Psoas muscle (tissue), 7 donors: ENCODE measurements at regions not wholly inside any gene's neighbourhood (a gene's known extent, or its start where the extent isn't known, plus 50 kb on each side); places are given as distances from the start of the nearest gene placed in this dataset.

ENCODE experiments used
- ATAC-seq, 4 donors: fragments of 200-7000 bp; cut with Tn5 transposase; one replicate each; pipeline ENCODE4 v1.9.1; 2020; ENCODE audit warnings: moderate library complexity in 3 of 4, mild to moderate bottlenecking in 2 of 4
- DNase-seq, 2 donors: peaks; one replicate each; pipeline ENCODE4 v3.0.0-alpha.2; 2020
- H3K27ac ChIP-seq: fragments of 200-600 bp; one replicate; pipeline ENCODE4 v1.8.0; 2022
- H3K27me3 ChIP-seq, 3 donors: fragments of 200-600 bp in 1 of 3; one replicate each; pipeline versions ENCODE4 v1.6.1 to v1.8.0; 2013 to 2022; ENCODE audit warnings: low read length in 2 of 3, mild to moderate bottlenecking in 2 of 3, moderate library complexity in 1 of 3; ENCODE audit not compliant: insufficient read depth in 3 of 3
- H3K36me3 ChIP-seq, 2 donors: fragments of 200-600 bp in 1 of 2; one replicate each; pipeline versions ENCODE4 v1.6.1 to v1.8.0; 2013 to 2022; ENCODE audit warnings: low read depth in 1 of 2, mild to moderate bottlenecking in 1 of 2, moderate library complexity in 1 of 2; ENCODE audit not compliant: insufficient read depth in 1 of 2
- H3K4me1 ChIP-seq: fragments of 200-600 bp; one replicate; pipeline ENCODE4 v1.8.0; 2022
- H3K4me3 ChIP-seq: fragments of 200-600 bp; one replicate; pipeline ENCODE4 v1.8.0; 2022; ENCODE audit warnings: mild to moderate bottlenecking
- H3K9me3 ChIP-seq: fragments of 200-600 bp; one replicate; pipeline ENCODE4 v1.8.0; 2022
- WGBS, 3 donors: extraction: QIAGEN DNeasy Blood & Tissue Kit; methylation state at CpG; one replicate each; pipeline versions ENCODE4 v1.1.6 to v1.1.7; 2013; 5-methylcytosine and 5-hydroxymethylcytosine counted together
- intact Hi-C, 2 donors: fragments of 100-400 bp; cut with DNase I; formaldehyde crosslinking; loops; one replicate each; pipeline versions ENCODE4 v1.11.0 to v1.14.2; 2022
- TF ChIP-seq, protein P1 (sequence below): fragments of 200-600 bp; IDR thresholded peaks from one replicate; pipeline ENCODE4 v1.8.0; 2022; ENCODE audit warnings: antibody characterized with exemption
- donor health status: healthy with polysubstance abuse.
- donor health status: DM: no; HTN: no; CAD: no; lungs with moderate emphysema.
- donor health status: Bipolar disorder and iron deficiency.
- donor health status: healthy.
- donor health status: DM: yes; HTN: yes; CAD: no.
- donor health status: DM: no; HTN: no; CAD: no.
- donor health status: DM: yes; HTN: yes; CAD: no.

DNA sequence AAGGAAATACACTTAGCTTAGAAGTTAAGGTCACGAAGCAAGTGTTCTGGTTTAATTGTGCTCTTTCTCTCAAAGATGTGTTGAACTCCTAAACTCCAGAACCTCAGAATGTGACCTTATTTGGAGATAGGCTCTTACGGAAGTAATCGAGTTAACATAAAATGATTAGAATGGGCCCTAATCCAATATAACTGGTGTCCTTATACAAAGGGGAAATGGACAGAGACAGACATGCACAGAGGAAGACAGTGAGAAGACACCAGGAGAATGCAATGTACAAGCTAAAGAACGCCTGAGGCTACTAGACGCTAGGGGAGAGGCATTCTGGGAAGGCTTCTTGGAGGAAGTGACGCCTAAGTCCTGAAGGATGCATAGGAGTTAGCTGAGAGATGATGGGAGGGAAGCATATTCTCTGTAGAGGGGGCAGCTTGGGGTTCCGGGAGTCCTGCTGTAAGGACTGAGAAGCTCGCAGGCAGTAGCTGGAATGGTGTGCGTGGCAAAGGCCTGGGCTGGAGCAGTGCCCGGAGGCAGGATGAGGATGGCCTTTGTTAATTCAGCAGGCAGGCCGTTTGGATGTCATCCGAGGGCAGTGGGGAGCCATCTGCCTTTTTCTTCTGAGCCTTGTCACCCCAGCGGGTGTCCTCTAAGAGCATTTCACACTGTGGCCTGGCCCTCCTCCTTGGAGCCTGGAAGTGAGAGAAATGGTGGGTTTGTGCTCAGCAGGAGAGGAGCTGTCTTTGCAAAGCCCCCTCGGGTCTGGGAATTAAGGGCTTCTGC, 513.4 kb downstream of the SHQ1 start:
- H3K27me3 ChIP-seq: peaks cover 0 to 4% (median 3%) of the 10 kb centered on the region in 3 donors
- 66 to 81% (median 70%) methylated on average over 14 of the region's 14 CpGs for WGBS, 3 donors
- no peak for DNase-seq
- TF ChIP-seq, protein P1, sequence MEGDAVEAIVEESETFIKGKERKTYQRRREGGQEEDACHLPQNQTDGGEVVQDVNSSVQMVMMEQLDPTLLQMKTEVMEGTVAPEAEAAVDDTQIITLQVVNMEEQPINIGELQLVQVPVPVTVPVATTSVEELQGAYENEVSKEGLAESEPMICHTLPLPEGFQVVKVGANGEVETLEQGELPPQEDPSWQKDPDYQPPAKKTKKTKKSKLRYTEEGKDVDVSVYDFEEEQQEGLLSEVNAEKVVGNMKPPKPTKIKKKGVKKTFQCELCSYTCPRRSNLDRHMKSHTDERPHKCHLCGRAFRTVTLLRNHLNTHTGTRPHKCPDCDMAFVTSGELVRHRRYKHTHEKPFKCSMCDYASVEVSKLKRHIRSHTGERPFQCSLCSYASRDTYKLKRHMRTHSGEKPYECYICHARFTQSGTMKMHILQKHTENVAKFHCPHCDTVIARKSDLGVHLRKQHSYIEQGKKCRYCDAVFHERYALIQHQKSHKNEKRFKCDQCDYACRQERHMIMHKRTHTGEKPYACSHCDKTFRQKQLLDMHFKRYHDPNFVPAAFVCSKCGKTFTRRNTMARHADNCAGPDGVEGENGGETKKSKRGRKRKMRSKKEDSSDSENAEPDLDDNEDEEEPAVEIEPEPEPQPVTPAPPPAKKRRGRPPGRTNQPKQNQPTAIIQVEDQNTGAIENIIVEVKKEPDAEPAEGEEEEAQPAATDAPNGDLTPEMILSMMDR: no peak
- intact Hi-C loops: no loop called here
- no peak for ATAC-seq
- H3K36me3 ChIP-seq: no peaks in the 10 kb centered on the region
- no peak overlapping the region for H3K27ac ChIP-seq
- peaks cover 8% of the 10 kb centered on the region for H3K4me1 ChIP-seq
- no peak overlapping the region for H3K4me3 ChIP-seq
- no peaks in the 10 kb centered on the region for H3K9me3 ChIP-seq

DNA sequence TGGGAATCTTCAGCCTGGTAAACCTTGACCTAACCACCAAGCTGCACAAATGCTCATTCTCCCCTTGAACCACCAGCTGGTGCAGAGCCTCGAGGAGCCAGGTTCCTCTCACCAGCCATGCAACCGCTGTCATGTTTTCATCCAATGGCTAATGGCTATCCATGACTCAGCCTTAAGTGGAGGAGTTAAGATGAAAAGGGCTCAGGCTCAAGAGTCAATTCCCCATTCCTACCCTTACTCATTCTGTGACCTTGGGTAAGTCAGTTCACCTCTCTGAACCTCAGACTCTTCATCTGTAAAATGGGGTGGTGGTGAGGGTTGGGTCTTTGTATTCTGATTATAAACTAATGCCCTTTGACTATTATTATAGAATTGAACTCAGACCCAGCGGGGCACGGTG, 515.6 kb downstream of the SHQ1 start:
- ATAC-seq: no peak
- TF ChIP-seq, protein P1: no peak

DNA sequence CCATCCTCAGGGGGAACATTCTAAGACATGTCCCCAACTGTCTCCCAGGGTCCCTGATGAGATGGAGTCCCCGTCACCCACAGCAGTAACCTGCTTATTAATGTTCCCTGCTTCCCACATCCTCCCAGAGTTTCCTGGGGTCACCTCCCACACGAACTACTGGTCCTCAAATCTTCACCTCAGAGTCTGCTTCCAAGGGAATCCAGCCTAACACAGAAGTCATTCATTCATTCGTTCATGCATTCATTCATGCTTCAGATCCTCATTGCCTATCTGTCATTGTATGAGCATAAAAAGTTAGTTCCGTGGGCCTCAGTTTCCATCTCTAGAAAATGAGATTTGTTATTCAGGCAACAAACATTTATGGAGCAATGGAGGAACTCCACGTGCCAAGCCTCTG, 516.2 kb downstream of the SHQ1 start:
- Histone ChIP-seq H3K36me3 (no peaks in the 10 kb centered on the region), H3K9me3 (no peaks in the 10 kb centered on the region), H3K4me3 (no peak overlapping the region), H3K4me1 (peaks cover 5% of the 10 kb centered on the region), H3K27ac (no peak overlapping the region), H3K27me3 (peaks cover 0 to 4% (median 3%) of the 10 kb centered on the region in 3 donors)
- DNase-seq: no peak
- no peak for ATAC-seq
- WGBS, 3 donors: 89 to 91% (median 90%) methylated on average over 5 of the region's 5 CpGs
- TF ChIP-seq, protein P1: no peak
- intact Hi-C loops: no loop called here

More for the DNA sequence above, 515.6 kb downstream of the SHQ1 start:
- Histone ChIP-seq H3K27ac (no peak overlapping the region), H3K4me1 (peaks cover 8% of the 10 kb centered on the region), H3K27me3 (peaks cover 0 to 4% (median 3%) of the 10 kb centered on the region in 3 donors), H3K4me3 (no peak overlapping the region), H3K9me3 (no peaks in the 10 kb centered on the region), H3K36me3 (no peaks in the 10 kb centered on the region)
- intact Hi-C loops: no loop called here
- WGBS, 3 donors: 92 to 96% (median 94%) methylated on average over 4 of the region's 4 CpGs
- no peak for DNase-seq

DNA sequence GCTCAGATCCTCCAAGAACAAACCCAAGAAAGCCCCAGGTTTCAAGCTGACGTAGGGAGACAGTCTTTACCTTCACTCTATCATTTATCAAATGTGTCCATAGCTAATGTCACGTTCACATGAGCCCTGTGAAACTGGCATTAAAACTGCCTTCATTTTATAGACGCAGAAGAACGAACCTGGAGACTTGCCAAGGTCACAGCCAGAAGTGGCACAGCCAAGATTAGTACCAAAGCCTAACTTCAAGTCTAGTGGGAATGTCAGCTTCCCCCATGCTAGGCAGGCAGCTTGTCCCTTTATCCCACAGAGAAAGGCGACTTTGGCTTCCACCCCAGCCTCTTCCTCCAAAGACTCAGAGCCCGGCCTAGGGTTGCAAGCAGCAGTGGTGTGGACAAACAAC, 517.2 kb downstream of the SHQ1 start:
- TF ChIP-seq, protein P1: no peak
- WGBS, 3 donors: 72 to 79% (median 78%) methylated on average over 6 of the region's 6 CpGs
- Histone ChIP-seq H3K27me3 (peaks cover 0 to 4% (median 3%) of the 10 kb centered on the region in 3 donors), H3K4me3 (no peak overlapping the region), H3K27ac (no peak overlapping the region), H3K4me1 (no peaks in the 10 kb centered on the region), H3K9me3 (no peaks in the 10 kb centered on the region), H3K36me3 (no peaks in the 10 kb centered on the region)
- DNase-seq: no peak
- intact Hi-C loops: no loop called here
- no peak for ATAC-seq

DNA sequence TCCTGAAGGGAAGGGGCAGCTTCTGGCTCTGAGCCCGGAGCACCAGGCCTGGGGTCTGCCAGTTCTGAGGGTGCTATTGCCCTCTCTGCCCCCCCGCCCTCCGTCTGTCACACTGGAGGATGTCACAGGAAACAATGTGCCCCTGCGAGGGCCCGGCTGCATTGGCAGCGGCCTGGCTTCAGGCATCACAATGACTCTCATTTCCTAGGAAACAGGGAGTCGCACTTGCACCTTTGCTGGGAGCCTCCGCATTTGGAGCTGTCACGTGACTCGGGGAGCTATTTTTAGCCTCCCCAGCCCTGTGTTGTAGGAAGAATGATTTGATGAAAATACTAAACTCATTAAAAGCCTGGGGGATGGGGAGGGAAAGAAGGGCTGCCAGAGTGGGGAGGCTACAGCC, 518.9 kb downstream of the SHQ1 start:
- Histone ChIP-seq H3K4me1 (no peaks in the 10 kb centered on the region), H3K27ac (no peak overlapping the region), H3K27me3 (no peaks in the 10 kb centered on the region), H3K4me3 (no peak overlapping the region), H3K9me3 (no peaks in the 10 kb centered on the region), H3K36me3 (no peaks in the 10 kb centered on the region)
- no peak for ATAC-seq
- 34 to 43% (median 34%) methylated on average over 10 of the region's 10 CpGs for WGBS, 3 donors
- intact Hi-C loops: no loop called here
- DNase-seq: no peak
- TF ChIP-seq, protein P1: no peak
